Gastroesophageal sphincter (tissue), 4 donors: ENCODE measurements at regions not wholly inside any gene's neighbourhood (a gene's known extent, or its start where the extent isn't known, plus 50 kb on each side); places are given as distances from the start of the nearest gene placed in this dataset.
"Not testable (repeated sequence)": the region's sequence is repeated elsewhere in the genome, so short reads cannot be mapped to it uniquely, and the experiment has no call there.

Experiments
- ATAC-seq: fragments of 150-250 bp; one replicate; pipeline ENCODE4 v1.9.1; 2016; ENCODE audit warnings: mild to moderate bottlenecking, moderate library complexity
- H3K27ac ChIP-seq, 4 donors: fragments of 200-600 bp; sonication (generic) in 3 of 4; 1 replicate in 3 of 4; 2 replicates in 1 of 4; pipeline ENCODE4 v1.5.1; 2016 to 2019
- H3K27me3 ChIP-seq: fragments of 200-600 bp; sonication (generic); one replicate; pipeline ENCODE4 v1.5.1; 2019
- H3K36me3 ChIP-seq, 2 donors: fragments of 200-600 bp; sonication (generic); one replicate each; pipeline ENCODE4 v1.5.1; 2019; ENCODE audit warnings: control low read depth in 1 of 2
- H3K4me1 ChIP-seq, 3 donors: fragments of 200-600 bp; sonication (generic); 1 replicate in 2 of 3; 2 replicates in 1 of 3; pipeline ENCODE4 v1.5.1; 2016 to 2019; ENCODE audit warnings: control low read depth in 2 of 3
- H3K4me3 ChIP-seq, 2 donors: fragments of 200-600 bp; sonication (generic); one replicate each; pipeline ENCODE4 v1.5.1; 2019; ENCODE audit warnings: mild to moderate bottlenecking in 1 of 2, moderate library complexity in 1 of 2
- H3K9me3 ChIP-seq, 3 donors: fragments of 200-600 bp; sonication (generic); one replicate each; pipeline ENCODE4 v1.5.1; 2017 to 2019; ENCODE audit warnings: control low read depth in 2 of 3
- EP300 ChIP-seq: sonication (generic); formaldehyde crosslinking; IDR thresholded peaks from one replicate; pipeline ENCODE4 v1.6.1; 2017; ENCODE audit warnings: antibody characterized with exemption, mild to moderate bottlenecking
- POLR2A ChIP-seq, 2 donors: fragments of 450-650 bp; IDR thresholded peaks; one replicate each; pipeline ENCODE4 v1.6.1; 2017; ENCODE audit warnings: antibody characterized with exemption in 2 of 2, mild to moderate bottlenecking in 2 of 2, moderate library complexity in 1 of 2
- POLR2AphosphoS5 ChIP-seq: sonication (generic); formaldehyde crosslinking; IDR thresholded peaks from one replicate; pipeline ENCODE4 v1.6.1; 2017; ENCODE audit warnings: antibody characterized with exemption
- WGBS, 2 donors: methylation state at CpG; one replicate each; pipeline ENCODE4 v1.1.5; 2018; ENCODE audit warnings: low coverage in 1 of 2; 5-methylcytosine and 5-hydroxymethylcytosine counted together
- TF ChIP-seq, protein P1 (sequence below), 4 experiments: fragments of 200-600 bp in 2 of 4; fragments of 450-650 bp in 2 of 4; sonication (generic) in 1 of 4; IDR thresholded peaks; one replicate each; pipeline ENCODE4 v1.5.1; 2017 to 2019; ENCODE audit warnings: antibody characterized with exemption in 4 of 4, mild to moderate bottlenecking in 2 of 4, moderate library complexity in 2 of 4

DNA sequence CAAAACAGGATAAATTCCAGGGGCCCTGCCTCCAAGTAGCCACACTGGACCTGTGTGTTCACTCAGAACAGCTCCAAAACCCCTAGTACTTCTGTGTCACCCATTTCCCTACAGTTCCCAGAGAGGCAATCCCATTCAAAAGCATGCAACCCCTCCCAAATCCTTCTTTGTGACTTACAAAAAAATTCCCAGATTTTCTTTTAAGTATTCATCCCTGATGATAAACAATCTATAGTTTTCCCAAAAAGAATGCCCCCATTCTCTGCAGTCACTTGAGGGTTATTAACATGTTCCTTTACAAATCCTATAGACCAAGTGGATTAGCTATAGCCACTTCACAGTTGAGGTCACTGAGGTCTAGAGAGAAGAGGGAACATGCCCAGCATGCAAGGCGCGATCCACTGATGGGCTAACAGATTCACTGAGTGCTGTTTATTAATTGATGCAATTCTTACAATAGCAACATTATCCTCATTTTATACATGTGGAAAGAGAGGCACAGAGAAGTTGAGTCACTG is 85.4 kb downstream of the MYL12B start:
- no peak overlapping the region for H3K4me3 ChIP-seq
- H3K9me3 ChIP-seq, result no peaks in the 10 kb centered on the region
- ATAC-seq, result no peak
- TF ChIP-seq EP300, result no peak
- no peak for TF ChIP-seq POLR2AphosphoS5
- TF ChIP-seq, protein P1, sequence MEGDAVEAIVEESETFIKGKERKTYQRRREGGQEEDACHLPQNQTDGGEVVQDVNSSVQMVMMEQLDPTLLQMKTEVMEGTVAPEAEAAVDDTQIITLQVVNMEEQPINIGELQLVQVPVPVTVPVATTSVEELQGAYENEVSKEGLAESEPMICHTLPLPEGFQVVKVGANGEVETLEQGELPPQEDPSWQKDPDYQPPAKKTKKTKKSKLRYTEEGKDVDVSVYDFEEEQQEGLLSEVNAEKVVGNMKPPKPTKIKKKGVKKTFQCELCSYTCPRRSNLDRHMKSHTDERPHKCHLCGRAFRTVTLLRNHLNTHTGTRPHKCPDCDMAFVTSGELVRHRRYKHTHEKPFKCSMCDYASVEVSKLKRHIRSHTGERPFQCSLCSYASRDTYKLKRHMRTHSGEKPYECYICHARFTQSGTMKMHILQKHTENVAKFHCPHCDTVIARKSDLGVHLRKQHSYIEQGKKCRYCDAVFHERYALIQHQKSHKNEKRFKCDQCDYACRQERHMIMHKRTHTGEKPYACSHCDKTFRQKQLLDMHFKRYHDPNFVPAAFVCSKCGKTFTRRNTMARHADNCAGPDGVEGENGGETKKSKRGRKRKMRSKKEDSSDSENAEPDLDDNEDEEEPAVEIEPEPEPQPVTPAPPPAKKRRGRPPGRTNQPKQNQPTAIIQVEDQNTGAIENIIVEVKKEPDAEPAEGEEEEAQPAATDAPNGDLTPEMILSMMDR (IDR thresholded peaks at IDR 0.05), result no peak
- WGBS, 2 donors, result 96 to 100% methylated on average over 2 of the region's 2 CpGs
- no peak overlapping the region for H3K27ac ChIP-seq
- no peaks in the 10 kb centered on the region for H3K36me3 ChIP-seq
- peaks cover 0 to 19% (median 5%) of the 10 kb centered on the region in 3 donors for H3K4me1 ChIP-seq
- H3K27me3 ChIP-seq, result no peaks in the 10 kb centered on the region

DNA sequence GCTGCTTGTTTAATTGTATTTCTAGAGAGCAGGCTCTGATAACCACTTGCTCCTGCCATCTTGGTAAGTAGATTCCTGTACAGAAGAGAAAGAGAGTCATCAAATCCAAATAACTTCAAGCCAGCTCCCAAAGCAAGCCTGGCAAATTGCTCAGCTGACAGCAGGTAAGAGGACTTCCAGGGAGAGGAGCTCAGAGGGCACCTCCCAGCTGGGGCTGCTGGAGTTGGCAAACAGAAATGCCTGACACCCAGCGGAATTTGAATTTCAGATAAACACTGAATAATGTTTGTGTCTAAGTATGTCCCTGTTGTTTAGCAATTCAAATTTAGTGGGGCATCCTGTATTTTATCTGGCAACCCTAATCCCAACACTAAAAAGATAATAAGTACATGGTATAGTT is 86.2 kb downstream of the MYL12B start:
- Histone ChIP-seq H3K27ac (no peak overlapping the region), H3K27me3 (no peaks in the 10 kb centered on the region), H3K4me3 (no peak overlapping the region), H3K36me3 (no peaks in the 10 kb centered on the region), H3K4me1 (peaks cover 0 to 19% (median 5%) of the 10 kb centered on the region in 3 donors), H3K9me3 (no peaks in the 10 kb centered on the region)
- 100% methylated on average over 1 of the region's 1 CpG for WGBS, 2 donors
- no peak for TF ChIP-seq POLR2AphosphoS5
- TF ChIP-seq EP300, result no peak
- no peak for TF ChIP-seq POLR2A (IDR thresholded peaks at IDR 0.05)
- TF ChIP-seq, protein P1 (IDR thresholded peaks at IDR 0.05), result no peak
- no peak for ATAC-seq

DNA sequence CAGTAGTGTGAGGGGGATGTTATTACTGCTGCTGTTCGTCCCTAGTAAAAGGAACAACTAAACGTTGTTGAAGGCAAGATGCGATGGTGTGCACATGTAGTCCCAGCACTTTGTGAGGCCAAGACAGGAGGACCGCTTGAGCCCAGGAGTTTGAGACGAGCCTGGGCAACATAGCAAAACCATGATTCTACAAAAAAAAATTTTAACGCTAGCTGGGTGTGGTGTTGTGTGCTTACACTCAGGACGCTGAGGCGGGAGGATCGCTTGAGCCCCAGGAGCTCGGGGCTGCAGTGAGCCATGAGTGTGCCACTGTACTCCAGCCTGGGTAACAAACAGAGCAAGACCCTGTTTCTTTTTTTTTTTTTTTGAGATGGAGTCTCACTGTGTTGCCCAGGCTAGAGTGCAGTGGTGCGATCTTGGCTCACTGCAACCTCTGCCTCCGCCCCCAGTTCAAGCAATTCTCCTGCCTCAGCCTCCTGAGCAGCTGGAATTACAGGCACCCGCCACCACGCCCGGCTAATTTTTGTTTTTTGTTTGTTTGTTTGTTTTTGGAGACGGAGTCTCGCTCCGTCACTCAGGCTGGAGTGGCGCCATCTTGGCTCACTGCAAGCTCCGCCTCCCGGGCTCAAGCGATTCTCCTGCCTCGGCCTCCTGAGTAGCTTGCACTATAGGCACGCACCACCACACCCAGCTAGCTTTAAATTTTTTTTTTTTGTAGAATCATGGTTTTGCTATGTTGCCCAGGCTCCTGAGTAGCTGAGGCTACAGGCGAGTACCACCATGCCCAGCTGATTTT is 87.3 kb downstream of the MYL12B start:
- not testable (repeated sequence) for H3K36me3 ChIP-seq, H3K27me3 ChIP-seq, H3K4me3 ChIP-seq, ATAC-seq, H3K27ac ChIP-seq, H3K9me3 ChIP-seq
- WGBS, 2 donors, result 94 to 98% methylated on average over 15 to 23 of the region's 25 CpGs
- peaks cover 0 to 19% (median 5%) of the 10 kb centered on the region in 3 donors for H3K4me1 ChIP-seq

DNA sequence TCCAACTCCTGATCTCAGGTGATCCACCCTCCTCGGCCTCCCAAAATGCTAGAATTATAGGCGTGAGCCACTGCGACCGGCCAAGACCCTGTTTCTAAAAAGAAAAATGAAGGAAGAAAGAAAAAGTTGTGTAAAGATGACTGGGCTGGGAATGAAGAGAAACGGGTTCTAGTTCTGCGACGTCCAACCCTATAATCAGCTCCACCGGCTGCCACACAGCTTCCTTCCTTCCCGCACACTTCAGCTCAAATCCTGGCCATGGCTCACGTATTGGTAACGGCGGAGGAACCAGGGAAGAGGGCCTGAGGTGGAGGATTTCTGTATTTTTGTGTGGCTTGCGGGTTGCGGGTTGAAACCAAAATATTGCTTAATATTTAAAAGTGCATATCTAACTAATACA is 88.1 kb downstream of the MYL12B start:
- WGBS, 2 donors, result 89 to 91% methylated on average over 7 to 10 of the region's 14 CpGs

DNA sequence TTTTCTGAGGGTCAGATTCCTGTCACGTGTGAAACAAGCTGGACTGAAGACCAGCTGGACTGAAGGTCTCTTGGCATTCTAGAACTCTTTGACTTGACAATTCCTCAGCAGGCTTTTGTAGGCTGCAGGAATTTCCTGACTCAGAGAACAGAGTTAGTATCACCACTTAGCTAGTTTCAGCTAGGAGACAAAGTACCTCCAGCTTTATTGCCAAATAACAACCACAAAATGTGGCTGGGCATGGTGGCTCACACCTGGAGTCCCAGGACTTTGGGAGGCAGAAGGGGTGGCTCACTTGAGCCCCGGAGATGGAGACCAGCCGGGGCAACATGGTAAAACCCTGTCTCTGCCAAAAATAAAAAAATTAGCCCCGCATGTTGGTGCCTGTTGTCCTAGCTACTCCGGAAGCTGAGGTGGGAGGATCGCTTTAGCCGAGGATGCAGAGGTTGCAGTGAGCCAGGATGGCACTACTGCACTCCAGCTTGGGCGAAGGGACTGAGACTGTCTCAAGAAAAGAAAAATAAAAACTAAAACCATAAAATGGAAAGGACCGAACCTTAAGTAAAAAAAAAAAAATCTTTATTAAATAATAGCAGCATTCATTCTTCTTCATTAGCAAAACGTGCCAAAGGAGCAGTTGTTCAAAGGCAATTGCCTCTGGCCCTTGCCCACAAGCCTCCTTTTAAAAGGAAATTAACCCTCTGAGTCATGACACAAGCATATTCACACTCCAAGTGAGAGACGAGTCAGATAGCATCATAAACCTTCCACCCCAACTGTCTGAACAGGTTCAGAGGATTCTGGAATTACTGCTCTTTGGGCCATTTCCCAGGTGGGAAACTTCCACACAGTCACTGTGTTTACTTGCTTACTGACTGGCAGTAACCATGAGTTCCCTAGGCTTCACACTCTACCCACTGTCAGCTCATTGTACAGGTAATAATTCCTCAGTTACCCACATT is 88.9 kb downstream of the MYL12B start:
- no peaks in the 10 kb centered on the region for H3K36me3 ChIP-seq
- no peak overlapping the region for H3K4me3 ChIP-seq
- H3K27me3 ChIP-seq, result no peaks in the 10 kb centered on the region
- no peak for ATAC-seq
- H3K4me1 ChIP-seq, result peaks cover 0 to 9% (median 5%) of the 10 kb centered on the region in 3 donors
- no peak for TF ChIP-seq POLR2A (IDR thresholded peaks at IDR 0.05)
- TF ChIP-seq EP300, result no peak
- TF ChIP-seq, protein P1 (IDR thresholded peaks at IDR 0.05), result no peak
- no peak for TF ChIP-seq POLR2AphosphoS5
- no peaks in the 10 kb centered on the region for H3K9me3 ChIP-seq
- no peak overlapping the region for H3K27ac ChIP-seq
- whole genome bisulfite sequencing, 2 donors, result 46 to 65% methylated on average over 5 to 11 of the region's 11 CpGs

More for the DNA sequence above, 88.1 kb downstream of the MYL12B start:
- Histone ChIP-seq H3K27me3 (no peaks in the 10 kb centered on the region), H3K27ac (no peak overlapping the region), H3K4me3 (no peak overlapping the region), H3K4me1 (peaks cover 0 to 17% (median 5%) of the 10 kb centered on the region in 3 donors), H3K9me3 (no peaks in the 10 kb centered on the region), H3K36me3 (no peaks in the 10 kb centered on the region)
- no peak for ATAC-seq
- no peak for TF ChIP-seq EP300
- TF ChIP-seq POLR2A (IDR thresholded peaks at IDR 0.05), result no peak
- TF ChIP-seq, protein P1 (IDR thresholded peaks at IDR 0.05), result no peak
- TF ChIP-seq POLR2AphosphoS5, result no peak
